HCT116 (cell line): ENCODE measurements at regions not wholly inside any gene's neighbourhood (a gene's known extent, or its start where the extent isn't known, plus 50 kb on each side); places are given as distances from the start of the nearest gene placed in this dataset.

Experiments
- ATAC-seq: fragments of 200-7000 bp; cut with Tn5 transposase; 2 replicates; pipeline ENCODE4 v1.9.1; 2020; ENCODE audit warnings: mild to moderate bottlenecking, moderate library complexity
- BruUV-seq: library from RNA; stranded (reverse); fragments of 400-500 nt; replicated peaks from 2 replicates; lab custom pipeline; 2021; lab: Mats Ljungman, UMichigan
- CTCF ChIA-PET: fragments of 300-600 bp; sonication (Branson Sonifier 250); formaldehyde crosslinking; loops from one replicate; lab custom pipeline; 2021; ENCODE audit warnings: antibody characterized with exemption; lab: Charles Lee
- POLR2A ChIA-PET: fragments of 300-600, 350-600 bp; sonication (Branson Sonifier 250); formaldehyde crosslinking; loops from one replicate; lab custom pipeline; 2021; ENCODE audit warnings: antibody characterized with exemption; lab: Charles Lee
- RAD21 ChIA-PET, 2 experiments: fragments of 300-600 bp; sonication (Branson Sonifier 250); formaldehyde crosslinking; loops; one replicate each; lab custom pipeline; 2023; ENCODE audit warnings: low total read pairs in 2 of 2; ENCODE audit not compliant: uncharacterized antibody in 2 of 2, unreplicated experiment in 2 of 2, low non-redundant PET in 1 of 2; lab: Charles Lee
- DNase-seq: peaks from one replicate; pipeline ENCODE4 v3.0.0-alpha.2; 2010; ENCODE audit warnings: low read depth, low spot score
- H2AFZ ChIP-seq: fragments of 200-600 bp; shearing (Covaris generic), sonication (generic); 2 replicates; pipeline ENCODE4 v1.6.1; 2017; ENCODE audit warnings: low read depth, mixed run types, mixed read lengths, antibody characterized with exemption, low read length; ENCODE audit not compliant: poor library complexity, severe bottlenecking
- H3K27ac ChIP-seq: 2 replicates; pipeline ENCODE4 v1.5.1; 2012; ENCODE audit warnings: low read depth, low read length
- H3K27me3 ChIP-seq: fragments of 200-600 bp; sonication (generic); 2 replicates; pipeline ENCODE4 v1.6.1; 2016; ENCODE audit warnings: mixed run types, low read length, mixed read lengths; ENCODE audit not compliant: insufficient read depth
- H3K36me3 ChIP-seq, 2 experiments: fragments of 200-500 bp in 1 of 2; fragments of 200-600 bp in 1 of 2; sonication (Bioruptor generic) in 1 of 2; sonication (generic) in 1 of 2; 2 replicates each; pipeline versions ENCODE4 v1.5.1 to v1.6.1; 2014 to 2016; ENCODE audit warnings: low read length in 2 of 2, inconsistent platforms in 1 of 2, mixed read lengths in 1 of 2, mixed run types in 1 of 2; ENCODE audit not compliant: insufficient read depth in 2 of 2, control insufficient read depth in 1 of 2
- H3K4me1 ChIP-seq, 2 experiments: fragments of 200-600 bp in 1 of 2; sonication (generic) in 1 of 2; 2 replicates each; pipeline versions ENCODE4 v1.5.1 to v1.6.1; 2012 to 2017; ENCODE audit warnings: low read length in 2 of 2, inconsistent platforms in 1 of 2, mild to moderate bottlenecking in 1 of 2, mixed read lengths in 1 of 2, mixed run types in 1 of 2, moderate library complexity in 1 of 2; ENCODE audit not compliant: insufficient read depth in 2 of 2, control insufficient read depth in 1 of 2
- H3K4me2 ChIP-seq: fragments of 200-600 bp; sonication (generic); 2 replicates; pipeline ENCODE4 v1.6.1; 2017; ENCODE audit warnings: mixed run types, low read length, mixed read lengths
- H3K4me3 ChIP-seq, 2 experiments: fragments of 200-600 bp in 1 of 2; sonication (generic) in 1 of 2; replicated peaks in 1 of 2; 2 replicates each; pipeline ENCODE4 v1.5.1; 2011 to 2016; ENCODE audit warnings: low read length in 2 of 2, control low read depth in 1 of 2, low read depth in 1 of 2, mild to moderate bottlenecking in 1 of 2, mixed read lengths in 1 of 2, mixed run types in 1 of 2
- H3K79me2 ChIP-seq: fragments of 200-600 bp; sonication (generic); 2 replicates; pipeline ENCODE4 v1.6.1; 2017; ENCODE audit warnings: mild to moderate bottlenecking, mixed run types, low read length, moderate library complexity, mixed read lengths; ENCODE audit not compliant: insufficient read depth
- H3K9ac ChIP-seq: fragments of 200-600 bp; sonication (generic); 2 replicates; pipeline ENCODE4 v1.6.1; 2016; ENCODE audit warnings: low read length, mixed read lengths
- H3K9me2 ChIP-seq: fragments of 200-600 bp; sonication (generic), shearing (Covaris generic); 2 replicates; pipeline ENCODE4 v1.6.1; 2017; ENCODE audit warnings: mixed run types, mild to moderate bottlenecking, moderate library complexity; ENCODE audit not compliant: insufficient read depth
- H3K9me3 ChIP-seq, 2 experiments: fragments of 200-500 bp in 1 of 2; fragments of 200-600 bp in 1 of 2; sonication (Bioruptor generic) in 1 of 2; sonication (generic) in 1 of 2; 2 replicates each; pipeline ENCODE4 v1.6.1; 2014 to 2017; ENCODE audit warnings: low read length in 2 of 2, mixed read lengths in 2 of 2, inconsistent platforms in 1 of 2, low read depth in 1 of 2, mild to moderate bottlenecking in 1 of 2, mixed run types in 1 of 2, moderate library complexity in 1 of 2; ENCODE audit not compliant: control insufficient read depth in 1 of 2, insufficient read depth in 1 of 2
- H4K20me1 ChIP-seq: fragments of 200-600 bp; sonication (generic), shearing (Covaris generic); 2 replicates; pipeline ENCODE4 v1.6.1; 2017; ENCODE audit warnings: mixed run types, mild to moderate bottlenecking, moderate library complexity; ENCODE audit not compliant: insufficient read depth
- ATF3 ChIP-seq: IDR thresholded peaks from 2 replicates; pipeline ENCODE4 v1.6.1; 2012
- CEBPB ChIP-seq: IDR thresholded peaks from 2 replicates; pipeline ENCODE4 v1.6.1; 2012; ENCODE audit warnings: low read depth
- EGR1 ChIP-seq: IDR thresholded peaks from 2 replicates; pipeline ENCODE4 v1.6.1; 2012; ENCODE audit warnings: low read depth
- ELF1 ChIP-seq: IDR thresholded peaks from 2 replicates; pipeline ENCODE4 v1.6.1; 2012; ENCODE audit warnings: low read depth, borderline replicate concordance
- FOSL1 ChIP-seq: IDR thresholded peaks from 2 replicates; pipeline ENCODE4 v1.6.1; 2012; ENCODE audit warnings: low read depth
- JUND ChIP-seq: IDR thresholded peaks from 2 replicates; pipeline ENCODE4 v1.6.1; 2012
- MAX ChIP-seq: IDR thresholded peaks from 2 replicates; pipeline ENCODE4 v1.6.1; 2012
- POLR2AphosphoS5 ChIP-seq: IDR thresholded peaks from 2 replicates; pipeline ENCODE4 v1.6.1; 2011; ENCODE audit warnings: mild to moderate bottlenecking, low read depth, low read length, moderate library complexity
- RAD21 ChIP-seq: IDR thresholded peaks from 2 replicates; pipeline ENCODE4 v1.6.1; 2012; ENCODE audit warnings: low read depth, mild to moderate bottlenecking
- REST ChIP-seq: IDR thresholded peaks from 2 replicates; pipeline ENCODE4 v1.6.1; 2012; ENCODE audit warnings: low read depth
- SIN3A ChIP-seq: IDR thresholded peaks from 2 replicates; pipeline ENCODE4 v1.6.1; 2012; ENCODE audit warnings: low read depth
- SP1 ChIP-seq: IDR thresholded peaks from 2 replicates; pipeline ENCODE4 v1.6.1; 2012; ENCODE audit warnings: low read depth
- TCF7L2 ChIP-seq: IDR thresholded peaks from 2 replicates; pipeline ENCODE4 v1.7.0; 2011; ENCODE audit warnings: borderline replicate concordance, inconsistent platforms; ENCODE audit not compliant: insufficient read depth, insufficient read length; ENCODE audit errors: extremely low read depth
- YY1 ChIP-seq: IDR thresholded peaks from 2 replicates; pipeline ENCODE4 v1.6.1; 2011; ENCODE audit warnings: low read length, low read depth, moderate library complexity, mild to moderate bottlenecking; ENCODE audit not compliant: insufficient replicate concordance; ENCODE audit errors: extremely low read depth
- ZBTB33 ChIP-seq: IDR thresholded peaks from 2 replicates; pipeline ENCODE4 v1.6.1; 2011; ENCODE audit warnings: mild to moderate bottlenecking, low read length, moderate library complexity; ENCODE audit not compliant: insufficient replicate concordance; ENCODE audit errors: extremely low read depth
- ZNF274 ChIP-seq: fragments of 200-500 bp; sonication (Bioruptor generic); IDR thresholded peaks from 2 replicates; pipeline ENCODE4 v1.6.1; 2014; ENCODE audit warnings: mild to moderate bottlenecking, low read depth, low read length, inconsistent platforms
- intact Hi-C: fragments of 100-400 bp; cut with micrococcal nuclease; formaldehyde crosslinking; loops from 2 replicates; pipeline ENCODE4 v1.10.0; 2022

GRCh38 chr5:93296338-93296737, 284.7 kb downstream of the NR2F1-AS1 start (continued):
- TF ChIP-seq REST (no peak), EGR1 (no peak)

- H3K79me2 ChIP-seq, result no peaks in the 10 kb centered on the region
- no peaks in the 10 kb centered on the region for H4K20me1 ChIP-seq
- ATAC-seq, result no peak
- H3K9ac ChIP-seq, result no peak overlapping the region
- H3K4me1 ChIP-seq, result peaks cover 9 to 13% of the 10 kb centered on the region in 2 experiments
- H3K27me3 ChIP-seq, result no peaks in the 10 kb centered on the region
- no peaks in the 10 kb centered on the region for H3K36me3 ChIP-seq
- DNase-seq, result no peak
- H3K9me3 ChIP-seq, result no peaks in the 10 kb centered on the region
- RAD21 ChIA-PET, result no interaction called here
- no TSS peak for BruUV-seq
- H2AFZ ChIP-seq, result no peak overlapping the region
- H3K4me2 ChIP-seq, result no peak overlapping the region
- H3K27ac ChIP-seq, result peak overlapping the region; percentile 59; the same call in 1 of the 2 replicates
- H3K9me2 ChIP-seq, result no peaks in the 10 kb centered on the region
- POLR2A ChIA-PET, result no interaction called here
- intact Hi-C loops, result no loop called here
- H3K4me3 ChIP-seq, result no peak overlapping the region
- CTCF ChIA-PET, result no interaction called here
- no peak for TF ChIP-seq REST
- TF ChIP-seq SP1, result no peak
- TF ChIP-seq SIN3A, result no peak
- TF ChIP-seq YY1, result no peak
- TF ChIP-seq ZNF274, result no peak
- no peak for TF ChIP-seq TCF7L2
- no peak for TF ChIP-seq ATF3
- no peak for TF ChIP-seq EGR1
- TF ChIP-seq RAD21, result no peak
- TF ChIP-seq JUND, result no peak
- TF ChIP-seq MAX, result no peak
- TF ChIP-seq FOSL1, result no peak
- no peak for TF ChIP-seq ZBTB33
- TF ChIP-seq POLR2AphosphoS5, result no peak
- TF ChIP-seq ELF1, result no peak
- no peak for TF ChIP-seq CEBPB
Measured at GRCh38 chr5:93294996-93295395, 286.0 kb downstream of the NR2F1-AS1 start.
